ENCODE measurements at regions not wholly inside any gene's neighbourhood (a gene's known extent, or its start where the extent isn't known, plus 50 kb on each side); places are given as distances from the start of the nearest gene placed in this dataset.

DNA sequence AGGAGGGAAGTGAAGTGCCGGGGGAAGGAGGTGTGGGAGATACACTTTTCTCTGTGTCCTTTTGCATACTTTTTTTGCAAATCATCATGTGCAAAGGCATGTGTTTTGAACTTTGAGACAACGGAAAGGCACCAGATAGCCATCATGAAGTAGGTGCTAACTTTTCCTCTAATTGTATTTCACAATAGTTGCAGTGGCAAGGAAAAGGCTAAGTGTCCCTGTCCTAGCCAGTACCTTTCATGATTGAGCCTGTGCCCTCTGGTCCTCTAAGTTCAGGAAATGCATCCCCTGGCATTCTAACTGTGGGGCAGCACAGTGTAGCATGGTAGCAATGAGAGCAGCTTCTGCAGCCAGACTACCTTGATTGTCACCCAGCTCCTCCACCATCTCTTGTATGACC is 186.2 kb downstream of the ADSS2 start:
- DNase-seq (ENCODE audit: low spot score): no peak
- no peak overlapping the region for H3K9ac ChIP-seq (ENCODE audit: low read depth in 1 of 2, low read length in 2 of 2)
- H3K4me3 ChIP-seq (ENCODE audit: low read depth in 1 of 3, low read length in 3 of 3): no peak overlapping the region
- no peak for TF ChIP-seq YY1 (IDR thresholded peaks at IDR 0.05)
- TF ChIP-seq ZBTB33 (IDR thresholded peaks at IDR 0.05): no peak
- TF ChIP-seq TAF1 (conservative IDR thresholded peaks at IDR 0.05): no peak
- TF ChIP-seq HNF4A (conservative IDR thresholded peaks at IDR 0.05): no peak
- TF ChIP-seq RAD21 (IDR thresholded peaks at IDR 0.05): no peak
- TF ChIP-seq RXRA (IDR thresholded peaks at IDR 0.05): no peak
- no peak for TF ChIP-seq JUND (IDR thresholded peaks at IDR 0.05)
- TF ChIP-seq GABPA (IDR thresholded peaks at IDR 0.05 in 1 of 2, conservative IDR thresholded peaks at IDR 0.05 in 1 of 2): no peak
- TF ChIP-seq SP1 (IDR thresholded peaks at IDR 0.05): no peak
- TF ChIP-seq FOXA2 (IDR thresholded peaks at IDR 0.05): no peak
- no peak for TF ChIP-seq FOXA1 (IDR thresholded peaks at IDR 0.05)
- TF ChIP-seq, protein P1, sequence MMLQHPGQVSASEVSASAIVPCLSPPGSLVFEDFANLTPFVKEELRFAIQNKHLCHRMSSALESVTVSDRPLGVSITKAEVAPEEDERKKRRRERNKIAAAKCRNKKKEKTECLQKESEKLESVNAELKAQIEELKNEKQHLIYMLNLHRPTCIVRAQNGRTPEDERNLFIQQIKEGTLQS (IDR thresholded peaks at IDR 0.05): no peak
- TF ChIP-seq, protein P2, sequence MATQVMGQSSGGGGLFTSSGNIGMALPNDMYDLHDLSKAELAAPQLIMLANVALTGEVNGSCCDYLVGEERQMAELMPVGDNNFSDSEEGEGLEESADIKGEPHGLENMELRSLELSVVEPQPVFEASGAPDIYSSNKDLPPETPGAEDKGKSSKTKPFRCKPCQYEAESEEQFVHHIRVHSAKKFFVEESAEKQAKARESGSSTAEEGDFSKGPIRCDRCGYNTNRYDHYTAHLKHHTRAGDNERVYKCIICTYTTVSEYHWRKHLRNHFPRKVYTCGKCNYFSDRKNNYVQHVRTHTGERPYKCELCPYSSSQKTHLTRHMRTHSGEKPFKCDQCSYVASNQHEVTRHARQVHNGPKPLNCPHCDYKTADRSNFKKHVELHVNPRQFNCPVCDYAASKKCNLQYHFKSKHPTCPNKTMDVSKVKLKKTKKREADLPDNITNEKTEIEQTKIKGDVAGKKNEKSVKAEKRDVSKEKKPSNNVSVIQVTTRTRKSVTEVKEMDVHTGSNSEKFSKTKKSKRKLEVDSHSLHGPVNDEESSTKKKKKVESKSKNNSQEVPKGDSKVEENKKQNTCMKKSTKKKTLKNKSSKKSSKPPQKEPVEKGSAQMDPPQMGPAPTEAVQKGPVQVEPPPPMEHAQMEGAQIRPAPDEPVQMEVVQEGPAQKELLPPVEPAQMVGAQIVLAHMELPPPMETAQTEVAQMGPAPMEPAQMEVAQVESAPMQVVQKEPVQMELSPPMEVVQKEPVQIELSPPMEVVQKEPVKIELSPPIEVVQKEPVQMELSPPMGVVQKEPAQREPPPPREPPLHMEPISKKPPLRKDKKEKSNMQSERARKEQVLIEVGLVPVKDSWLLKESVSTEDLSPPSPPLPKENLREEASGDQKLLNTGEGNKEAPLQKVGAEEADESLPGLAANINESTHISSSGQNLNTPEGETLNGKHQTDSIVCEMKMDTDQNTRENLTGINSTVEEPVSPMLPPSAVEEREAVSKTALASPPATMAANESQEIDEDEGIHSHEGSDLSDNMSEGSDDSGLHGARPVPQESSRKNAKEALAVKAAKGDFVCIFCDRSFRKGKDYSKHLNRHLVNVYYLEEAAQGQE (IDR thresholded peaks at IDR 0.05): no peak
- TF ChIP-seq, protein P3, sequence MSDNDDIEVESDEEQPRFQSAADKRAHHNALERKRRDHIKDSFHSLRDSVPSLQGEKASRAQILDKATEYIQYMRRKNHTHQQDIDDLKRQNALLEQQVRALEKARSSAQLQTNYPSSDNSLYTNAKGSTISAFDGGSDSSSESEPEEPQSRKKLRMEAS (IDR thresholded peaks at IDR 0.05): no peak
- TF ChIP-seq HNF4G (IDR thresholded peaks at IDR 0.05): no peak
- TF ChIP-seq, protein P4, sequence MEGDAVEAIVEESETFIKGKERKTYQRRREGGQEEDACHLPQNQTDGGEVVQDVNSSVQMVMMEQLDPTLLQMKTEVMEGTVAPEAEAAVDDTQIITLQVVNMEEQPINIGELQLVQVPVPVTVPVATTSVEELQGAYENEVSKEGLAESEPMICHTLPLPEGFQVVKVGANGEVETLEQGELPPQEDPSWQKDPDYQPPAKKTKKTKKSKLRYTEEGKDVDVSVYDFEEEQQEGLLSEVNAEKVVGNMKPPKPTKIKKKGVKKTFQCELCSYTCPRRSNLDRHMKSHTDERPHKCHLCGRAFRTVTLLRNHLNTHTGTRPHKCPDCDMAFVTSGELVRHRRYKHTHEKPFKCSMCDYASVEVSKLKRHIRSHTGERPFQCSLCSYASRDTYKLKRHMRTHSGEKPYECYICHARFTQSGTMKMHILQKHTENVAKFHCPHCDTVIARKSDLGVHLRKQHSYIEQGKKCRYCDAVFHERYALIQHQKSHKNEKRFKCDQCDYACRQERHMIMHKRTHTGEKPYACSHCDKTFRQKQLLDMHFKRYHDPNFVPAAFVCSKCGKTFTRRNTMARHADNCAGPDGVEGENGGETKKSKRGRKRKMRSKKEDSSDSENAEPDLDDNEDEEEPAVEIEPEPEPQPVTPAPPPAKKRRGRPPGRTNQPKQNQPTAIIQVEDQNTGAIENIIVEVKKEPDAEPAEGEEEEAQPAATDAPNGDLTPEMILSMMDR (IDR thresholded peaks at IDR 0.05; ENCODE audit: low read depth, low read length, missing input control): no peak
- no peak for TF ChIP-seq EGR1 (IDR thresholded peaks at IDR 0.05; ENCODE audit: low read depth in 2 of 2)
- no peak for TF ChIP-seq NR2F2 (IDR thresholded peaks at IDR 0.05)
- H3K4me1 ChIP-seq (ENCODE audit: control insufficient read depth in 4 of 4, insufficient read depth in 4 of 4, low read length in 3 of 4): no peaks in the 10 kb centered on the region
- H3K9me3 ChIP-seq (ENCODE audit: control insufficient read depth in 4 of 4, low read length in 3 of 4): peaks cover 0 to under 1% (median 0%) of the 10 kb centered on the region in 4 donors
- H3K36me3 ChIP-seq (ENCODE audit: control insufficient read depth in 4 of 4, insufficient read depth in 3 of 4, low read depth in 1 of 4, low read length in 3 of 4): no peaks in the 10 kb centered on the region
- no peak overlapping the region for H3K27ac ChIP-seq (ENCODE audit: low read depth in 1 of 2, low read length in 2 of 2)
- H3K27me3 ChIP-seq (ENCODE audit: control insufficient read depth in 4 of 4, insufficient read depth in 4 of 4, low read length in 3 of 4): no peaks in the 10 kb centered on the region
- 91% methylated on average over 2 of the region's 2 CpGs for WGBS

Data from liver (tissue), 8 donors.